WTC11 (cell line): ENCODE measurements at regions not wholly inside any gene's neighbourhood (a gene's known extent, or its start where the extent isn't known, plus 50 kb on each side); places are given as distances from the start of the nearest gene placed in this dataset.

Experiments used
- ATAC-seq: fragments of 200-7000 bp; cut with Tn5 transposase; 2 replicates; pipeline ENCODE4 v1.10.0; 2021; ENCODE audit warnings: mild to moderate bottlenecking, moderate library complexity
- CTCF ChIA-PET: fragments of 300-600 bp; sonication (Branson Sonifier 250); formaldehyde crosslinking; loops from one replicate; lab custom pipeline; 2021; ENCODE audit warnings: antibody characterized with exemption; lab: Charles Lee
- POLR2A ChIA-PET: fragments of 350-600 bp; sonication (Branson Sonifier 250); formaldehyde crosslinking; loops from one replicate; lab custom pipeline; 2021; ENCODE audit warnings: antibody characterized with exemption; lab: Charles Lee
- DNase-seq: peaks from one replicate; pipeline ENCODE4 v3.0.0; 2021; ENCODE audit warnings: low spot score
- H3K27ac Mint-ChIP-seq: 2 replicates; pipeline ENCODE4 v1.8.0; 2021; ENCODE audit warnings: mixed read lengths
- H3K27me3 Mint-ChIP-seq: 2 replicates; pipeline ENCODE4 v1.8.0; 2021; ENCODE audit warnings: low read depth, mild to moderate bottlenecking, moderate library complexity, mixed read lengths
- H3K36me3 Mint-ChIP-seq: 2 replicates; pipeline ENCODE4 v1.8.0; 2021; ENCODE audit warnings: mixed read lengths
- H3K4me1 Mint-ChIP-seq: 2 replicates; pipeline ENCODE4 v1.8.0; 2022; ENCODE audit warnings: mixed read lengths
- H3K4me3 Mint-ChIP-seq: 2 replicates; pipeline ENCODE4 v1.8.0; 2021; ENCODE audit warnings: mild to moderate bottlenecking, moderate library complexity, mixed read lengths
- H3K9me3 Mint-ChIP-seq: 2 replicates; pipeline ENCODE4 v1.8.0; 2021; ENCODE audit warnings: mixed read lengths
- ATF2 ChIP-seq: sonication (generic); formaldehyde crosslinking; IDR thresholded peaks from 2 replicates; pipeline ENCODE4 v1.8.1; 2022; ENCODE audit warnings: low read depth, missing genetic modification reagents, borderline replicate concordance
- CREB1 ChIP-seq: sonication (generic); formaldehyde crosslinking; IDR thresholded peaks from 2 replicates; pipeline ENCODE4 v1.8.0; 2023; ENCODE audit warnings: mild to moderate bottlenecking, missing genetic modification reagents
- ELF4 ChIP-seq: sonication (generic); formaldehyde crosslinking; IDR thresholded peaks from 2 replicates; pipeline ENCODE4 v1.8.1; 2022; ENCODE audit warnings: low read depth, mild to moderate bottlenecking, moderate library complexity, missing genetic modification reagents
- ESRRA ChIP-seq: sonication (generic); formaldehyde crosslinking; IDR thresholded peaks from 2 replicates; pipeline ENCODE4 v1.8.1; 2022; ENCODE audit warnings: mild to moderate bottlenecking, missing genetic modification reagents, borderline replicate concordance
- ETV6 ChIP-seq: sonication (generic); formaldehyde crosslinking; IDR thresholded peaks from 2 replicates; pipeline ENCODE4 v1.8.1; 2022; ENCODE audit warnings: mild to moderate bottlenecking, missing genetic modification reagents
- FOXK1 ChIP-seq: sonication (generic); formaldehyde crosslinking; IDR thresholded peaks from 2 replicates; pipeline ENCODE4 v1.8.0; 2022; ENCODE audit warnings: mild to moderate bottlenecking, moderate library complexity, missing genetic modification reagents
- FOXP1 ChIP-seq: sonication (generic); formaldehyde crosslinking; IDR thresholded peaks from 2 replicates; pipeline ENCODE4 v1.8.0; 2022; ENCODE audit warnings: missing genetic modification reagents, mild to moderate bottlenecking, moderate library complexity, borderline replicate concordance
- HMGA2 ChIP-seq: fragments of 250-450 bp; sonication (Bioruptor Pico); IDR thresholded peaks from 2 replicates; pipeline ENCODE4 v1.4.0; 2021; ENCODE audit warnings: mild to moderate bottlenecking, moderate library complexity
- HMGXB4 ChIP-seq: sonication (generic); formaldehyde crosslinking; IDR thresholded peaks from 2 replicates; pipeline ENCODE4 v1.8.1; 2023; ENCODE audit warnings: mild to moderate bottlenecking, moderate library complexity, missing genetic modification reagents
- JAZF1 ChIP-seq: fragments of 250-450 bp; sonication (Bioruptor Pico); IDR thresholded peaks from 2 replicates; pipeline ENCODE4 v1.9.0; 2021; ENCODE audit warnings: moderate library complexity, mild to moderate bottlenecking, inconsistent platforms
- MYBL2 ChIP-seq: sonication (generic); formaldehyde crosslinking; IDR thresholded peaks from 2 replicates; pipeline ENCODE4 v1.8.1; 2023; ENCODE audit warnings: mild to moderate bottlenecking, moderate library complexity, missing genetic modification reagents
- NFATC4 ChIP-seq: fragments of 250-450 bp; sonication (Bioruptor Pico); IDR thresholded peaks from 2 replicates; pipeline ENCODE4 v1.9.0; 2021; ENCODE audit warnings: mild to moderate bottlenecking
- NFYB ChIP-seq: sonication (generic); formaldehyde crosslinking; conservative IDR thresholded peaks from 2 replicates; pipeline ENCODE4 v1.8.0; 2022; ENCODE audit warnings: low read depth, missing genetic modification reagents
- NR1H2 ChIP-seq: sonication (generic); formaldehyde crosslinking; IDR thresholded peaks from 2 replicates; pipeline ENCODE4 v1.9.0; 2021; ENCODE audit warnings: mild to moderate bottlenecking, moderate library complexity, missing genetic modification reagents
- NR2C2 ChIP-seq: sonication (generic); formaldehyde crosslinking; IDR thresholded peaks from 2 replicates; pipeline ENCODE4 v1.8.0; 2022; ENCODE audit warnings: mild to moderate bottlenecking, missing genetic modification reagents
- NR3C1 ChIP-seq: sonication (generic); formaldehyde crosslinking; conservative IDR thresholded peaks from 2 replicates; pipeline ENCODE4 v1.8.1; 2023; ENCODE audit warnings: low read depth, mild to moderate bottlenecking, missing genetic modification reagents
- OVOL2 ChIP-seq: fragments of 250-450 bp; sonication (Bioruptor Pico); IDR thresholded peaks from 2 replicates; pipeline ENCODE4 v1.9.0; 2021; ENCODE audit warnings: mild to moderate bottlenecking, borderline replicate concordance
- SMAD4 ChIP-seq: sonication (generic); formaldehyde crosslinking; IDR thresholded peaks from 2 replicates; pipeline ENCODE4 v1.8.0; 2022; ENCODE audit warnings: mild to moderate bottlenecking, missing genetic modification reagents
- ZBTB21 ChIP-seq: sonication (generic); formaldehyde crosslinking; IDR thresholded peaks from 2 replicates; pipeline ENCODE4 v1.8.1; 2023; ENCODE audit warnings: mild to moderate bottlenecking, missing genetic modification reagents, borderline replicate concordance
- ZNF232 ChIP-seq: sonication (generic); formaldehyde crosslinking; IDR thresholded peaks from 2 replicates; pipeline ENCODE4 v1.8.0; 2022; ENCODE audit warnings: mild to moderate bottlenecking, missing genetic modification reagents
- ZNF263 ChIP-seq: sonication (generic); formaldehyde crosslinking; IDR thresholded peaks from 2 replicates; pipeline ENCODE4 v1.8.1; 2022; ENCODE audit warnings: low read depth, mild to moderate bottlenecking, moderate library complexity, missing genetic modification reagents
- ZNF317 ChIP-seq: sonication (generic); formaldehyde crosslinking; IDR thresholded peaks from 2 replicates; pipeline ENCODE4 v1.8.1; 2023; ENCODE audit warnings: low read depth, mild to moderate bottlenecking, moderate library complexity, missing genetic modification reagents, borderline replicate concordance
- ZNF396 ChIP-seq: fragments of 250-450 bp; sonication (Bioruptor Pico); IDR thresholded peaks from 2 replicates; pipeline ENCODE4 v1.8.0; 2021; ENCODE audit warnings: mild to moderate bottlenecking, moderate library complexity, borderline replicate concordance
- ZNF671 ChIP-seq: fragments of 250-450 bp; sonication (Bioruptor Pico); IDR thresholded peaks from 2 replicates; pipeline ENCODE4 v1.8.0; 2021; ENCODE audit warnings: mild to moderate bottlenecking
- ZSCAN18 ChIP-seq: fragments of 250-450 bp; sonication (Bioruptor Pico); IDR thresholded peaks from 2 replicates; pipeline ENCODE4 v2.1.2; 2022; ENCODE audit warnings: mild to moderate bottlenecking, moderate library complexity
- TF ChIP-seq, protein P1 (sequence below): fragments of 250-450 bp; sonication (Bioruptor Pico); IDR thresholded peaks from 2 replicates; pipeline ENCODE4 v1.8.0; 2021; ENCODE audit warnings: mild to moderate bottlenecking
- TF ChIP-seq, protein P2 (sequence below): sonication (generic); formaldehyde crosslinking; conservative IDR thresholded peaks from 2 replicates; pipeline ENCODE4 v1.8.1; 2023; ENCODE audit warnings: mild to moderate bottlenecking, low read depth, missing genetic modification reagents, moderate library complexity
- TF ChIP-seq, protein P3 (sequence below): sonication (generic); formaldehyde crosslinking; IDR thresholded peaks from 2 replicates; pipeline ENCODE4 v1.8.1; 2022; ENCODE audit warnings: missing genetic modification reagents, borderline replicate concordance

- Mint-ChIP-seq H3K9me3 (peaks cover 61% of the 10 kb centered on the region), H3K36me3 (peaks cover 28% of the 10 kb centered on the region), H3K4me3 (no peak overlapping the region), H3K4me1 (no peaks in the 10 kb centered on the region), H3K27me3 (peaks cover 3% of the 10 kb centered on the region; the same call in 1 of the 2 replicates), H3K27ac (no peak overlapping the region)
- CTCF ChIA-PET: no interaction called here
- POLR2A ChIA-PET: no interaction called here
- TF ChIP-seq ZNF671 (CRISPR knock-in tag) (no peak), ELF4 (CRISPR knock-in tag) (no peak), JAZF1 (CRISPR knock-in tag) (no peak), ZNF232 (CRISPR knock-in tag) (no peak), MYBL2 (CRISPR knock-in tag) (no peak), ZNF263 (CRISPR knock-in tag) (no peak), ZBTB21 (no peak), NR3C1 (no peak), FOXK1 (CRISPR knock-in tag) (no peak), ETV6 (CRISPR knock-in tag) (no peak), ESRRA (no peak), NFATC4 (no peak), CREB1 (CRISPR knock-in tag) (no peak), ZNF317 (no peak), HMGA2 (CRISPR knock-in tag) (no peak), ZSCAN18 (CRISPR knock-in tag) (no peak), OVOL2 (CRISPR knock-in tag) (no peak), SMAD4 (CRISPR knock-in tag) (no peak)
- TF ChIP-seq, protein P1, sequence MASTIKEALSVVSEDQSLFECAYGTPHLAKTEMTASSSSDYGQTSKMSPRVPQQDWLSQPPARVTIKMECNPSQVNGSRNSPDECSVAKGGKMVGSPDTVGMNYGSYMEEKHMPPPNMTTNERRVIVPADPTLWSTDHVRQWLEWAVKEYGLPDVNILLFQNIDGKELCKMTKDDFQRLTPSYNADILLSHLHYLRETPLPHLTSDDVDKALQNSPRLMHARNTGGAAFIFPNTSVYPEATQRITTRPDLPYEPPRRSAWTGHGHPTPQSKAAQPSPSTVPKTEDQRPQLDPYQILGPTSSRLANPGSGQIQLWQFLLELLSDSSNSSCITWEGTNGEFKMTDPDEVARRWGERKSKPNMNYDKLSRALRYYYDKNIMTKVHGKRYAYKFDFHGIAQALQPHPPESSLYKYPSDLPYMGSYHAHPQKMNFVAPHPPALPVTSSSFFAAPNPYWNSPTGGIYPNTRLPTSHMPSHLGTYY: no peak
- TF ChIP-seq, protein P2, sequence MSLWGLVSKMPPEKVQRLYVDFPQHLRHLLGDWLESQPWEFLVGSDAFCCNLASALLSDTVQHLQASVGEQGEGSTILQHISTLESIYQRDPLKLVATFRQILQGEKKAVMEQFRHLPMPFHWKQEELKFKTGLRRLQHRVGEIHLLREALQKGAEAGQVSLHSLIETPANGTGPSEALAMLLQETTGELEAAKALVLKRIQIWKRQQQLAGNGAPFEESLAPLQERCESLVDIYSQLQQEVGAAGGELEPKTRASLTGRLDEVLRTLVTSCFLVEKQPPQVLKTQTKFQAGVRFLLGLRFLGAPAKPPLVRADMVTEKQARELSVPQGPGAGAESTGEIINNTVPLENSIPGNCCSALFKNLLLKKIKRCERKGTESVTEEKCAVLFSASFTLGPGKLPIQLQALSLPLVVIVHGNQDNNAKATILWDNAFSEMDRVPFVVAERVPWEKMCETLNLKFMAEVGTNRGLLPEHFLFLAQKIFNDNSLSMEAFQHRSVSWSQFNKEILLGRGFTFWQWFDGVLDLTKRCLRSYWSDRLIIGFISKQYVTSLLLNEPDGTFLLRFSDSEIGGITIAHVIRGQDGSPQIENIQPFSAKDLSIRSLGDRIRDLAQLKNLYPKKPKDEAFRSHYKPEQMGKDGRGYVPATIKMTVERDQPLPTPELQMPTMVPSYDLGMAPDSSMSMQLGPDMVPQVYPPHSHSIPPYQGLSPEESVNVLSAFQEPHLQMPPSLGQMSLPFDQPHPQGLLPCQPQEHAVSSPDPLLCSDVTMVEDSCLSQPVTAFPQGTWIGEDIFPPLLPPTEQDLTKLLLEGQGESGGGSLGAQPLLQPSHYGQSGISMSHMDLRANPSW: no peak
- DNase-seq: no peak
- ATAC-seq: no peak
Observed at GRCh38 chr22:47417699-47418098, 655.2 kb downstream of the TBC1D22A start.

DNA sequence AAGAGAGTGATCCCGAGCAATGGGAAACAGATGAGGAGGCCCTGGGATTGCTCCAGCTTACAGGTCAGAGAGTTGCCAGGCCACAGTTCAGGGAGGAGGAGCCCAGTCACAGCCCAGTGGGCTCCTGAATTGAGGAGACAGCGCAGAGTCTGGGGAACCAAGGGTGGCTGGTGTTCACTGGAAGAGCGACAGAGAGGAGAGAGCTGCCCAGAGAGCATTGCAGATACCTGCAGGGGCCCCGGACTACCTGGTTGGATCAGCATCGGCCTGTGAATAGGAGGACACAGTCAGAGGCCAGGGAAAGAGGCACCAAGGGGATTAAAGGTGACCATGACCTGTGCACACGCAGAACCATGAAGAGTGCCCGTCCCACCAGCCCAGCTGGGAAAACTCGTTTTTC lies 648.6 kb downstream of the TBC1D22A start:
- TF ChIP-seq ATF2 (no peak), FOXP1 (no peak), NR3C1 (no peak), ELF4 (CRISPR knock-in tag) (no peak), NR1H2 (CRISPR knock-in tag) (no peak), HMGA2 (CRISPR knock-in tag) (no peak), NR2C2 (CRISPR knock-in tag) (no peak), NFYB (CRISPR knock-in tag) (no peak), ZNF396 (CRISPR knock-in tag) (no peak), ZBTB21 (no peak), HMGXB4 (CRISPR knock-in tag) (no peak)
- TF ChIP-seq, protein P3, sequence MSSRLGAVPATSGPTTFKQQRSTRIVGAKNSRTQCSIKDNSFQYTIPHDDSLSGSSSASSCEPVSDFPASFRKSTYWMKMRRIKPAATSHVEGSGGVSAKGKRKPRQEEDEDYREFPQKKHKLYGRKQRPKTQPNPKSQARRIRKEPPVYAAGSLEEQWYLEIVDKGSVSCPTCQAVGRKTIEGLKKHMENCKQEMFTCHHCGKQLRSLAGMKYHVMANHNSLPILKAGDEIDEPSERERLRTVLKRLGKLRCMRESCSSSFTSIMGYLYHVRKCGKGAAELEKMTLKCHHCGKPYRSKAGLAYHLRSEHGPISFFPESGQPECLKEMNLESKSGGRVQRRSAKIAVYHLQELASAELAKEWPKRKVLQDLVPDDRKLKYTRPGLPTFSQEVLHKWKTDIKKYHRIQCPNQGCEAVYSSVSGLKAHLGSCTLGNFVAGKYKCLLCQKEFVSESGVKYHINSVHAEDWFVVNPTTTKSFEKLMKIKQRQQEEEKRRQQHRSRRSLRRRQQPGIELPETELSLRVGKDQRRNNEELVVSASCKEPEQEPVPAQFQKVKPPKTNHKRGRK: no peak
- H3K4me3 Mint-ChIP-seq: no peak overlapping the region
- H3K36me3 Mint-ChIP-seq: peaks cover 16% of the 10 kb centered on the region
- H3K27me3 Mint-ChIP-seq: no peaks in the 10 kb centered on the region; the same call in none of the 2 replicates
- H3K9me3 Mint-ChIP-seq: peaks cover 36% of the 10 kb centered on the region
- CTCF ChIA-PET: no interaction called here
- peaks cover 14% of the 10 kb centered on the region for H3K4me1 Mint-ChIP-seq
- no peak for ATAC-seq
- no peak overlapping the region for H3K27ac Mint-ChIP-seq
- POLR2A ChIA-PET: no interaction called here
- DNase-seq: no peak
